CD8-positive, alpha-beta memory T cell (primary cell): ENCODE measurements at regions not wholly inside any gene's neighbourhood (a gene's known extent, or its start where the extent isn't known, plus 50 kb on each side); places are given as distances from the start of the nearest gene placed in this dataset.

Experiments
- CTCF ChIA-PET: fragments of 350-600 bp; sonication (Branson Sonifier 250); formaldehyde crosslinking; loops from one replicate; lab custom pipeline; 2021; ENCODE audit warnings: antibody characterized with exemption; lab: Charles Lee
- POLR2A ChIA-PET: fragments of 350-600 bp; sonication (Branson Sonifier 250); formaldehyde crosslinking; loops from one replicate; lab custom pipeline; 2021; ENCODE audit warnings: antibody characterized with exemption; lab: Charles Lee
- DNase-seq, 5 donors: peaks; one replicate each; pipeline versions ENCODE4 v3.0.0 to v3.0.0-alpha.2; 2020 to 2022; ENCODE audit warnings: mixed read lengths in 1 of 5
- H3K27ac ChIP-seq: one replicate; pipeline ENCODE4 v1.7.0; 2013; ENCODE audit warnings: low read depth, mild to moderate bottlenecking, low read length, moderate library complexity
- H3K27me3 ChIP-seq: 2 replicates; pipeline ENCODE4 v1.7.0; 2013; ENCODE audit warnings: low read length, mild to moderate bottlenecking; ENCODE audit not compliant: insufficient read depth, poor library complexity, severe bottlenecking
- H3K36me3 ChIP-seq: 2 replicates; pipeline ENCODE4 v1.7.0; 2013; ENCODE audit warnings: mild to moderate bottlenecking, low read length, moderate library complexity; ENCODE audit not compliant: insufficient read depth
- H3K4me1 ChIP-seq: 2 replicates; pipeline ENCODE4 v1.7.0; 2013; ENCODE audit warnings: mild to moderate bottlenecking, low read length, moderate library complexity; ENCODE audit not compliant: insufficient read depth
- H3K4me3 ChIP-seq: 2 replicates; pipeline ENCODE4 v1.7.0; 2013; ENCODE audit warnings: mild to moderate bottlenecking, low read length
- H3K9me3 ChIP-seq: 2 replicates; pipeline ENCODE4 v1.7.0; 2013; ENCODE audit warnings: mild to moderate bottlenecking, low read length
- H3K27ac Mint-ChIP-seq, 8 donors: one replicate each; pipeline ENCODE4 v1.8.0; 2020 to 2021; ENCODE audit warnings: mixed read lengths in 8 of 8, mild to moderate bottlenecking in 6 of 8, inconsistent platforms in 3 of 8, moderate library complexity in 3 of 8
- H3K27me3 Mint-ChIP-seq, 2 donors: one replicate each; pipeline ENCODE4 v1.8.0; 2020 to 2021; ENCODE audit warnings: mixed read lengths in 2 of 2, mild to moderate bottlenecking in 1 of 2, moderate library complexity in 1 of 2
- H3K36me3 Mint-ChIP-seq, 3 donors: one replicate each; pipeline ENCODE4 v1.8.0; 2020 to 2021; ENCODE audit warnings: mixed read lengths in 3 of 3, inconsistent platforms in 1 of 3, mild to moderate bottlenecking in 1 of 3
- H3K4me1 Mint-ChIP-seq, 3 donors: one replicate each; pipeline ENCODE4 v1.8.0; 2020 to 2021; ENCODE audit warnings: mixed read lengths in 3 of 3, inconsistent platforms in 1 of 3, mild to moderate bottlenecking in 1 of 3
- H3K4me3 Mint-ChIP-seq, 7 donors: one replicate each; pipeline ENCODE4 v1.8.0; 2020 to 2021; ENCODE audit warnings: mixed read lengths in 7 of 7, mild to moderate bottlenecking in 6 of 7, moderate library complexity in 4 of 7, inconsistent platforms in 2 of 7
- H3K9me3 Mint-ChIP-seq, 5 donors: one replicate each; pipeline ENCODE4 v1.8.0; 2020 to 2022; ENCODE audit warnings: mixed read lengths in 5 of 5, mild to moderate bottlenecking in 3 of 5, moderate library complexity in 2 of 5, inconsistent platforms in 1 of 5

DNA sequence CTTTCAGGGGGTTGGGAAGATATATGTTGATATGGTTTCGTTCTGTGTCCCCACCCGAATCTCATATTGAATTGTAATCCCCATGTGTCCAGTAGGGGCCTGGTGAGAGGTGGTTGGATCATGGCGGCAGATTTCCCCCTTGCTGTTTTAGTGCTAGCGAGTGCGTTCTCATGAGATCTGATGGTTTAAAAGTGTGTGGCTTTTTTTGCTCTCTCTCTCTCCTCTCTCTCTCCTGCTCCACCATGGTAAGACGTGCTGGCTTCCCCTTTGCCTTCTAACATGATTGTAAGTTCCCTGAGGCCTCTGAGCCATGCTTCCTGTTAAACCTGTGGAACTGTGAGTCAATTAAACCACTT is 68.4 kb upstream of the PDZD8 start:
- ChIA-PET CTCF (no interaction called here), POLR2A (no interaction called here)
- no peaks in the 10 kb centered on the region for H3K27me3 ChIP-seq
- peak overlapping the region in 1 of 8 donors; percentile 70 for H3K27ac Mint-ChIP-seq
- peaks cover 0 to 22% (median 3%) of the 10 kb centered on the region in 3 donors for H3K36me3 Mint-ChIP-seq
- peaks cover 20 to 32% (median 28%) of the 10 kb centered on the region in 5 donors for H3K9me3 Mint-ChIP-seq
- H3K4me3 Mint-ChIP-seq: no peak overlapping the region
- H3K27me3 Mint-ChIP-seq: peaks cover 21 to 45% of the 10 kb centered on the region in 2 donors
- H3K4me3 ChIP-seq: no peak overlapping the region
- H3K9me3 ChIP-seq: no peaks in the 10 kb centered on the region
- H3K36me3 ChIP-seq: no peaks in the 10 kb centered on the region
- H3K4me1 Mint-ChIP-seq: peaks cover 0 to 3% (median 0%) of the 10 kb centered on the region in 3 donors
- H3K27ac ChIP-seq: no peak overlapping the region
- H3K4me1 ChIP-seq: no peaks in the 10 kb centered on the region
- DNase-seq: no peak

DNA sequence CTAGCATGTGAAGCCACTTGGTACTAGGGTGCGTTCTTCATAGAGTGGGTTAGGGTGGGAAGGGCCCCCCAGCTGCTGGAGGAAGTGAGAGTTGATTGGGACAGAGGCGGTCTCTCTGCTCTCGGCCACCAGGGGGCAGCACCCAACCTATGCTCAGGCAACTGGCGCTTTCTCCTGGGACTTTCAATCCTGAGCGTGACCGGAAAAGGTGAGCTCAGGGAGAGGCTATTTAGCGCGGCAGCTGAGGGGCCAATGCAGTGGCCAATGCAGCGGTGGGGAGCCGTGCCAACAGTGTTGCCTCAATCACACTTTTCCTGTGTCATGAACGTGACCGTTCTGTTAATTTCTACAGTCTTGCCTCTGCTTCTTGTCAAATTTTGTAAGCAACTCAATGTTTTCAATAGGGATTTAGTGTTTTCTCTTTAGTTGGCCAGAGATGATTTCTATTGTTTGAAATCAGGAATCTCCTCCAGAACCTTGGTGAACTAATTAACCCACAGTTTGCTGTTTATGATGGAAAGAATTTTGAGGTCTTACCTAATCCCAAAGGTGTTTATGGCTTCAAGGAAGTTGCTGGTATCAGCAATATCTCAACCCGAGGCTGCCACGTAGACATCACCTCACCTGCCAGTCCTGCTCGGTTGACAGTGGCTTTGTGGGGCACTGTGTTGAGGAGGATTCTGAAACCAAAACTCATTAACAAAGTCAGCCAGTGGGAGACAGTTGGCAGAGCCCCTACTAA is 67.9 kb upstream of the PDZD8 start:
- H3K4me1 Mint-ChIP-seq: peaks cover 0 to 3% (median 0%) of the 10 kb centered on the region in 3 donors
- peaks cover 18 to 32% (median 25%) of the 10 kb centered on the region in 5 donors for H3K9me3 Mint-ChIP-seq
- Histone ChIP-seq H3K9me3 (no peaks in the 10 kb centered on the region), H3K4me1 (no peaks in the 10 kb centered on the region), H3K27me3 (no peaks in the 10 kb centered on the region), H3K27ac (no peak overlapping the region), H3K36me3 (no peaks in the 10 kb centered on the region), H3K4me3 (no peak overlapping the region)
- H3K4me3 Mint-ChIP-seq: peak overlapping the region in 4 of 7 donors; percentile 27 to 67 (median 40)
- peaks cover 0 to 22% (median 3%) of the 10 kb centered on the region in 3 donors for H3K36me3 Mint-ChIP-seq
- CTCF ChIA-PET: interaction anchor here (0.7 to 1.9 kb wide), 8 partner anchors 11 to 226 kb away, joined by 3 to 8 read pairs (median 4); no protein-coding TSS in a partner anchor
- H3K27me3 Mint-ChIP-seq: peaks cover 21 to 41% of the 10 kb centered on the region in 2 donors
- DNase-seq: peak; percentile 10 to 60 (median 18)
- POLR2A ChIA-PET: no interaction called here
- no peak overlapping the region for H3K27ac Mint-ChIP-seq

DNA sequence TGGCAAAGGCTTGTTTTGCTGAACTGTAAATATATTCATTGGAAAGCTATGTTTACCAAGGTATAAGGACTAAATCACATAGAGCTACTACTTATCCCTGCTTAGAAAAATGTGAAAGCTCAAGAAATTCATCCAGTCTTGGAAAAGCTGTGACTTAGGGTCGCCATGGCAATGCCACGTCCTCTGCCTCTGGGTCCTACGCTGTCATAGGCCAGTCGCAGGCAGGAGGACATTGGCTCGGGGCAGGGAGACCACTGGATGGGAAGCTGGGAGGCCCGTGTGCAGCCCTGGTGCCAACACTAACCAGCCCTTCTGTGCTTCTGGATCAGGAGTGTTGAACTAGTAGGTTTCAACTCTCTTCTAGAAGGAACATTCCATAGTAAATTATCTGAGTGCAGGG is 67.3 kb upstream of the PDZD8 start:
- Histone ChIP-seq H3K36me3 (no peaks in the 10 kb centered on the region), H3K27ac (no peak overlapping the region), H3K9me3 (no peaks in the 10 kb centered on the region), H3K4me3 (no peak overlapping the region), H3K4me1 (no peaks in the 10 kb centered on the region), H3K27me3 (no peaks in the 10 kb centered on the region)
- Mint-ChIP-seq H3K4me1 (peaks cover 0 to 3% (median 0%) of the 10 kb centered on the region in 3 donors), H3K27ac (no peak overlapping the region), H3K4me3 (no peak overlapping the region), H3K27me3 (peaks cover 21 to 42% of the 10 kb centered on the region in 2 donors), H3K9me3 (peaks cover 18 to 30% (median 22%) of the 10 kb centered on the region in 5 donors), H3K36me3 (peaks cover 0 to 22% (median 3%) of the 10 kb centered on the region in 3 donors)
- no peak for DNase-seq
- POLR2A ChIA-PET: no interaction called here
- CTCF ChIA-PET: interaction anchor here (1.0 to 1.9 kb wide), 7 partner anchors 11 to 226 kb away, joined by 3 to 8 read pairs (median 4); no protein-coding TSS in a partner anchor

DNA sequence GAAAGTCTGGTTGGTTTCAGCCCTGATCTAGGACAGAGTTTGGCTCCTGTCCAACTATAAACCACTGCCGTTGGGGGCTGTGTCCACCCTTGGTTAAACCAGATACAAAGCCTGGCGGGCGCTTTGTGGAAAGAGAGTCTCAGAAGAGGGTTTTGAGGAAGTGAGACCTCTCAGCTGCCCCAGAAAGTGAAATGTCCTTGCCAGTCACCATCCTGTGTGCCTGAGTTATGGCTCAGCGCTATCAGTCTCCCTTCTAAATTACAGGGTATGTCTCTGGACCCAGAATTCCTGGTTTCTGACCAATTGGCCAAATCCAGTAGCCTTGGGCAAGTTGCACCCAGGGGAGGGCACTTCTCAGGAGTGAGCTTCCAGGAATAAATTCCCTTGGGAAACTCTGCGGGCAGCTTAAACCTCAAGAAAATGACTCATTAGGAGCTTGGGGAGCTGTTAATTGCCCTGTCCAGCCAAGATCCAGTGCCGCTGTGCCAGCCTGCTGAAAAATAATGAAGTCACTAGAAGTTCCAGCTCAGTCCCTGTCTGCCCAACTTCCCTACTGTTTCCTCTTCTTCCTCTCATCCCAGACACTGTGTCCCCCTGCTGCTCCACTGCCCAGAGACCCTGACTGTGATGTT is 66.7 kb upstream of the PDZD8 start:
- Histone ChIP-seq H3K36me3 (no peaks in the 10 kb centered on the region), H3K27me3 (no peaks in the 10 kb centered on the region), H3K4me1 (no peaks in the 10 kb centered on the region), H3K4me3 (no peak overlapping the region), H3K27ac (no peak overlapping the region), H3K9me3 (no peaks in the 10 kb centered on the region)
- ChIA-PET POLR2A (no interaction called here), CTCF (interaction anchor here (1.0 to 1.9 kb wide), 7 partner anchors 10 to 225 kb away, joined by 3 to 8 read pairs (median 4); no protein-coding TSS in a partner anchor)
- peaks cover 21 to 38% of the 10 kb centered on the region in 2 donors for H3K27me3 Mint-ChIP-seq
- peaks cover 0 to 16% (median 3%) of the 10 kb centered on the region in 3 donors for H3K36me3 Mint-ChIP-seq
- DNase-seq: no peak
- peaks cover 0 to 3% (median 0%) of the 10 kb centered on the region in 3 donors for H3K4me1 Mint-ChIP-seq
- H3K27ac Mint-ChIP-seq: no peak overlapping the region
- peaks cover 14 to 25% (median 17%) of the 10 kb centered on the region in 5 donors for H3K9me3 Mint-ChIP-seq
- H3K4me3 Mint-ChIP-seq: no peak overlapping the region

DNA sequence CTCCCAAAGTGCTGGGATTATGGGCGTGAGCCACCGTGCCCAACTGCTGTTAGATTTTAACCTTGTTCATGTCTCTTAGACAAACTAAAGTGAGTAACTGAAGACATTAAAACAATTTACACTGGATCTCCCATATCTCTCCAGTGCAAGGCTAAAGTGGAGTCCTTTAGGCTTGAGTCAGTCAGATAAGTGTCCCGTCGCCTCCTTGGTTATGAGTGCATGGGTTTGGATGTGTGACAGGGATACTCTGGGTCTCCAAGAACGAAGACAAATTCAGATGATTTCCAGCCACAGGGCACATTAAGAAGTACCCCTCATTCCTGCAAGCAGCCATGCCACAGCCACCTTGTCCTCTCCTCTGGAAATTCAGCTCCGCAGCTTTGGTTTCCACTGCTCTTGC is 66.1 kb upstream of the PDZD8 start:
- Histone ChIP-seq H3K9me3 (no peaks in the 10 kb centered on the region), H3K27me3 (no peaks in the 10 kb centered on the region), H3K4me3 (no peak overlapping the region), H3K4me1 (no peaks in the 10 kb centered on the region), H3K27ac (no peak overlapping the region), H3K36me3 (no peaks in the 10 kb centered on the region)
- DNase-seq: no peak
- ChIA-PET CTCF (interaction anchor here (1.3 to 1.9 kb wide), 2 partner anchors 10 to 17 kb away, joined by 6 to 7 read pairs; no protein-coding TSS in a partner anchor), POLR2A (no interaction called here)
- Mint-ChIP-seq H3K36me3 (peaks cover 0 to 14% (median 3%) of the 10 kb centered on the region in 3 donors), H3K27me3 (peaks cover 21 to 42% of the 10 kb centered on the region in 2 donors), H3K27ac (no peak overlapping the region), H3K9me3 (peaks cover 10 to 19% (median 12%) of the 10 kb centered on the region in 5 donors), H3K4me1 (peaks cover 0 to 3% (median 0%) of the 10 kb centered on the region in 3 donors), H3K4me3 (no peak overlapping the region)

DNA sequence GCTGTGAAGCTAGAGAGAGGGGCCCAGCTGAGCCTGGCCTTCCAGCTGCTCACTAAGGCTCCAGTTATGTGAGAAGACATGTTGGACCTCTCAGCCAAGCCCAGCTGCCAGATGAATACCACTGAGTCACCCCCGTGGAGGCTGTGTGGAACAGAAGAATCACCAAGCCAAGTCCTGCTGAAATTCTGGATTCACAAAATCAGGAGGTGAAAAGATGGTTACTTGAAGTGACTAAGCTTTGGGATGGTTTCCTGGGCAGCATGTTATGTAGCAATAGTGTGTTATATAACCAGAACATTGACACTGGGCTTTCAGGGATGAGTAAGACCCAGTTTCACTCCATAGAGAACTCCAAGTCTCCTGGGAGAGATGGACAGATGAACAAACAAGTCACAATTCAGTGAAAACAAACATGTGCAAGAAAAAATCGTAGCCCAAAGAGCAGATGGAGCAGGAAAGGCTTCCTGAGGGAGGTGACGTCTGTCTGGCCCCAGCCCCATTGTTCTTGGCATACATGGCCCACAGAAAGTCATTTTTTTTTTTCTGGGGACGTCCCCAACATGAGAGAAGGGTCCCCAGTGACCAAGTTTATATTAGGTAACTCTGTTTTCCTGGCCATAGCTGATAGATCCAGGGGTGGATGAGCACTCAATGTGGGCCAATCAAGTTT is 64.1 kb upstream of the PDZD8 start:
- DNase-seq: no peak
- H3K27me3 ChIP-seq: no peaks in the 10 kb centered on the region
- Mint-ChIP-seq H3K4me3 (no peak overlapping the region), H3K27ac (no peak overlapping the region), H3K36me3 (no peaks in the 10 kb centered on the region), H3K9me3 (peaks cover 0 to 3% (median 0%) of the 10 kb centered on the region in 5 donors), H3K27me3 (peaks cover 19 to 47% of the 10 kb centered on the region in 2 donors), H3K4me1 (peaks cover 0 to 3% (median 0%) of the 10 kb centered on the region in 3 donors)
- no peak overlapping the region for H3K4me3 ChIP-seq
- H3K4me1 ChIP-seq: no peaks in the 10 kb centered on the region
- no peaks in the 10 kb centered on the region for H3K9me3 ChIP-seq
- H3K36me3 ChIP-seq: no peaks in the 10 kb centered on the region
- H3K27ac ChIP-seq: no peak overlapping the region
- ChIA-PET POLR2A (no interaction called here), CTCF (no interaction called here)

DNA sequence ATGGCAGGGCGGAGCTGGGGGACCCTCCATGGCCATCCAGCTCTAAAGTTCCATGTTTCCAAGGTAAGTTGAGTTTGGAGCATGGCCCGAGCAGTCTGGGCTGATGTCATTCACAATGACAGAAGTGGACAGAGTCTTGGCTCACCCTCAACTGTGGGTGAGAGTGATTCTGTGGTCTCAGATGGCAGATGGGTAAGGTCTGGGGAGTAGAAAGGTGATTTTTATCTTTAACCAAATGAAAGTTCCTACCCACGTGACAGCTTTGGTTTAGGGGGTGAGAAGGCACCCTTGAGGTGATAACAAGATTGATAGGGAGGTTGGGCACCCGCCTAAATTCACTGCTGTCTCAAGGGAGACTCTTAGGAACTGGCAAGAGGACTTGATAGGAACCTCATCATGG is 57.6 kb upstream of the PDZD8 start:
- peaks cover 13 to 40% of the 10 kb centered on the region in 2 donors for H3K27me3 Mint-ChIP-seq
- no peaks in the 10 kb centered on the region for H3K4me1 Mint-ChIP-seq
- Histone ChIP-seq H3K4me3 (no peak overlapping the region), H3K27ac (no peak overlapping the region), H3K36me3 (no peaks in the 10 kb centered on the region), H3K9me3 (no peaks in the 10 kb centered on the region), H3K4me1 (no peaks in the 10 kb centered on the region), H3K27me3 (no peaks in the 10 kb centered on the region)
- H3K9me3 Mint-ChIP-seq: peaks cover 0 to 3% (median 0%) of the 10 kb centered on the region in 5 donors
- no peaks in the 10 kb centered on the region for H3K36me3 Mint-ChIP-seq
- ChIA-PET CTCF (no interaction called here), POLR2A (no interaction called here)
- no peak overlapping the region for H3K27ac Mint-ChIP-seq
- no peak overlapping the region for H3K4me3 Mint-ChIP-seq
- no peak for DNase-seq
